Activated CD4-positive, alpha-beta T cell treated with anti-CD3 and anti-CD28 coated beads for 48 hours (primary cell): ENCODE measurements at regions not wholly inside any gene's neighbourhood (a gene's known extent, or its start where the extent isn't known, plus 50 kb on each side); places are given as distances from the start of the nearest gene placed in this dataset.
"Not testable (repeated sequence)": the region's sequence is repeated elsewhere in the genome, so short reads cannot be mapped to it uniquely, and the experiment has no call there.

Experiments used
- DNase-seq: peaks from one replicate; pipeline ENCODE4 v3.0.0-alpha.2; 2020

- DNase-seq, result no peak
Measured at GRCh38 chr4:104549736-104550135, 55.0 kb upstream of the CXXC4 start.

- DNase-seq, result no peak
Measured at GRCh38 chr4:104559502-104559901, 64.8 kb upstream of the CXXC4 start.

- DNase-seq, result no peak
Measured at GRCh38 chr4:104571341-104571740, 76.6 kb upstream of the CXXC4 start.

- DNase-seq, result no peak
Measured at GRCh38 chr4:104574371-104574770, 79.7 kb upstream of the CXXC4 start.

GRCh38 chr4:104575278-104575677 is 80.6 kb upstream of the CXXC4 start:
- no peak for DNase-seq

- no peak for DNase-seq
Measured at GRCh38 chr4:104577405-104577804, 82.7 kb upstream of the CXXC4 start.

- DNase-seq, result not testable (repeated sequence)
Measured at GRCh38 chr4:104581476-104581875, 86.8 kb upstream of the CXXC4 start.

- not testable (repeated sequence) for DNase-seq
Measured at GRCh38 chr4:104582056-104582455, 87.4 kb upstream of the CXXC4 start.

- DNase-seq, result no peak
Measured at GRCh38 chr4:104589264-104589868, 94.7 kb upstream of the CXXC4 start.

GRCh38 chr4:104591510-104591911 is 96.8 kb upstream of the CXXC4 start:
- no peak for DNase-seq

GRCh38 chr4:104592183-104592582 is 97.5 kb upstream of the CXXC4 start:
- no peak for DNase-seq

GRCh38 chr4:104593019-104593418 is 98.3 kb upstream of the CXXC4 start:
- DNase-seq, result no peak

GRCh38 chr4:104596189-104596588 is 101.5 kb upstream of the CXXC4 start:
- no peak for DNase-seq

GRCh38 chr4:104615496-104615895 is 120.8 kb upstream of the CXXC4 start:
- DNase-seq, result no peak

GRCh38 chr4:104615926-104616325 is 121.2 kb upstream of the CXXC4 start:
- no peak for DNase-seq

GRCh38 chr4:104616401-104616820 is 121.7 kb upstream of the CXXC4 start:
- DNase-seq, result no peak

- no peak for DNase-seq
Measured at GRCh38 chr4:104625706-104626105, 131.0 kb upstream of the CXXC4 start.

GRCh38 chr4:104629601-104630000 is 134.9 kb upstream of the CXXC4 start:
- DNase-seq, result no peak

GRCh38 chr4:104630272-104630671 is 135.6 kb upstream of the CXXC4 start:
- no peak for DNase-seq

- no peak for DNase-seq
Measured at GRCh38 chr4:104631000-104631399, 136.3 kb upstream of the CXXC4 start.

- no peak for DNase-seq
Measured at GRCh38 chr4:104641418-104641817, 146.7 kb upstream of the CXXC4 start.

- no peak for DNase-seq
Measured at GRCh38 chr4:104642521-104642920, 147.8 kb upstream of the CXXC4 start.

GRCh38 chr4:104643805-104644204 is 149.1 kb upstream of the CXXC4 start:
- no peak for DNase-seq

GRCh38 chr4:104649631-104650030 is 154.9 kb upstream of the CXXC4 start:
- no peak for DNase-seq

- not testable (repeated sequence) for DNase-seq
Measured at GRCh38 chr4:104662269-104662668, 167.6 kb upstream of the CXXC4 start.

GRCh38 chr4:104677116-104677515 is 182.4 kb upstream of the CXXC4 start:
- DNase-seq, result no peak
